GM21723 (cell line): ENCODE measurements at regions not wholly inside any gene's neighbourhood (a gene's known extent, or its start where the extent isn't known, plus 50 kb on each side); places are given as distances from the start of the nearest gene placed in this dataset.

Experiments
- ATAC-seq: cut with Tn5 transposase; IDR thresholded peaks from one replicate; pipeline ENCODE4 v1.9.1; 2021; ENCODE audit warnings: mild to moderate bottlenecking, moderate library complexity; ENCODE audit not compliant: unreplicated experiment

GRCh38 chr2:71824436-71824835 is 323.2 kb downstream of the CYP26B1 start:
- ATAC-seq = no peak

GRCh38 chr2:71823526-71823925 is 324.1 kb downstream of the CYP26B1 start:
- ATAC-seq = no peak

- ATAC-seq = no peak
These were observed 325.2 kb downstream of the CYP26B1 start for GRCh38 chr2:71822463-71822862.

GRCh38 chr2:71821856-71822255 is 325.8 kb downstream of the CYP26B1 start:
- ATAC-seq = no peak

- ATAC-seq = no peak
These were observed 330.8 kb downstream of the CYP26B1 start for GRCh38 chr2:71816815-71817214.

GRCh38 chr2:71815701-71816474 is 331.8 kb downstream of the CYP26B1 start:
- no peak for ATAC-seq

GRCh38 chr2:71814885-71815284 is 332.8 kb downstream of the CYP26B1 start:
- no peak for ATAC-seq

GRCh38 chr2:71813807-71814470 is 333.7 kb downstream of the CYP26B1 start:
- no peak for ATAC-seq

GRCh38 chr2:71813315-71813714 is 334.3 kb downstream of the CYP26B1 start:
- no peak for ATAC-seq

- ATAC-seq = no peak
These were observed 334.9 kb downstream of the CYP26B1 start for GRCh38 chr2:71812736-71813135.

- ATAC-seq = no peak
These were observed 335.9 kb downstream of the CYP26B1 start for GRCh38 chr2:71811726-71812125.

GRCh38 chr2:71811157-71811556 is 336.5 kb downstream of the CYP26B1 start:
- no peak for ATAC-seq

GRCh38 chr2:71807581-71808451 is 339.8 kb downstream of the CYP26B1 start:
- ATAC-seq = no peak

GRCh38 chr2:71806432-71806831 is 341.2 kb downstream of the CYP26B1 start:
- ATAC-seq = no peak

GRCh38 chr2:71804281-71804751 is 343.3 kb downstream of the CYP26B1 start:
- ATAC-seq = no peak

- no peak for ATAC-seq
These were observed 344.3 kb downstream of the CYP26B1 start for GRCh38 chr2:71803398-71803797.

GRCh38 chr2:71802556-71802955 is 345.1 kb downstream of the CYP26B1 start:
- no peak for ATAC-seq

GRCh38 chr2:71801969-71802368 is 345.7 kb downstream of the CYP26B1 start:
- no peak for ATAC-seq

- no peak for ATAC-seq
These were observed 346.1 kb downstream of the CYP26B1 start for GRCh38 chr2:71801556-71801955.

GRCh38 chr2:71800851-71801250 is 346.8 kb downstream of the CYP26B1 start:
- no peak for ATAC-seq

- ATAC-seq = no peak
These were observed 346.9 kb downstream of the DYSF start for GRCh38 chr2:71800106-71800809.
